Right lobe of liver (tissue), 6 donors: ENCODE measurements at regions not wholly inside any gene's neighbourhood (a gene's known extent, or its start where the extent isn't known, plus 50 kb on each side); places are given as distances from the start of the nearest gene placed in this dataset.
A peak's percentile ranks its signal among the peaks of the same experiment; 100 is the strongest.
"Not testable (repeated sequence)": the region's sequence is repeated elsewhere in the genome, so short reads cannot be mapped to it uniquely, and the experiment has no call there.

ENCODE experiments used
- ATAC-seq, 4 donors: fragments of 200-7000 bp; cut with Tn5 transposase; one replicate each; pipeline ENCODE4 v1.9.1; 2020; ENCODE audit warnings: mild to moderate bottlenecking in 4 of 4, moderate library complexity in 4 of 4
- DNase-seq, 3 donors: peaks; one replicate each; pipeline ENCODE4 v3.0.0-alpha.2; 2020
- H3K27ac ChIP-seq, 3 donors: fragments of 200-600 bp; one replicate each; pipeline ENCODE4 v1.8.0; 2022
- H3K27me3 ChIP-seq, 2 donors: fragments of 200-600 bp; one replicate each; pipeline ENCODE4 v1.8.0; 2022
- H3K36me3 ChIP-seq, 4 donors: fragments of 200-600 bp; sonication (generic) in 1 of 4; one replicate each; pipeline versions ENCODE4 v1.5.1 to v1.8.0; 2017 to 2022; ENCODE audit warnings: control low read depth in 1 of 4
- H3K4me1 ChIP-seq, 4 donors: fragments of 200-600 bp; sonication (generic) in 1 of 4; one replicate each; pipeline versions ENCODE4 v1.5.1 to v1.8.0; 2017 to 2022; ENCODE audit warnings: control low read depth in 1 of 4
- H3K4me3 ChIP-seq, 3 donors: fragments of 200-600 bp; one replicate each; pipeline ENCODE4 v1.8.0; 2022
- H3K9me3 ChIP-seq, 4 donors: fragments of 200-600 bp; sonication (generic) in 1 of 4; one replicate each; pipeline versions ENCODE4 v1.5.1 to v1.8.0; 2017 to 2022; ENCODE audit warnings: control low read depth in 1 of 4
- POLR2A ChIP-seq: fragments of 450-650 bp; IDR thresholded peaks from one replicate; pipeline ENCODE4 v1.6.1; 2017; ENCODE audit warnings: antibody characterized with exemption, mild to moderate bottlenecking
- WGBS: methylation state at CpG from one replicate; pipeline ENCODE4 v1.1.6; 2018; ENCODE audit warnings: low coverage, low lambda C conversion rate; ENCODE audit not compliant: insufficient coverage; ENCODE audit errors: missing lambda C conversion rate; 5-methylcytosine and 5-hydroxymethylcytosine counted together
- intact Hi-C, 2 donors: fragments of 100-400 bp; cut with DNase I; formaldehyde crosslinking; loops; one replicate each; pipeline versions ENCODE4 v1.11.2 to v1.14.1; 2022
- TF ChIP-seq, protein P1 (sequence below), 4 donors: fragments of 200-600 bp in 3 of 4; fragments of 450-650 bp in 1 of 4; IDR thresholded peaks; one replicate each; pipeline versions ENCODE4 v1.5.1 to v1.8.0; 2016 to 2022; ENCODE audit warnings: antibody characterized with exemption in 4 of 4, mild to moderate bottlenecking in 2 of 4
- donor health status: DM: no; HTN: yes; CAD: no.
- donor health status: DM: no; HTN: no; CAD: no.
- donor health status: DM: no; HTN: no; CAD: no.
- donor health status: DM: no; HTN: yes; CAD: no.
- donor health status: DM: no; HTN: yes; CAD: no.

DNA sequence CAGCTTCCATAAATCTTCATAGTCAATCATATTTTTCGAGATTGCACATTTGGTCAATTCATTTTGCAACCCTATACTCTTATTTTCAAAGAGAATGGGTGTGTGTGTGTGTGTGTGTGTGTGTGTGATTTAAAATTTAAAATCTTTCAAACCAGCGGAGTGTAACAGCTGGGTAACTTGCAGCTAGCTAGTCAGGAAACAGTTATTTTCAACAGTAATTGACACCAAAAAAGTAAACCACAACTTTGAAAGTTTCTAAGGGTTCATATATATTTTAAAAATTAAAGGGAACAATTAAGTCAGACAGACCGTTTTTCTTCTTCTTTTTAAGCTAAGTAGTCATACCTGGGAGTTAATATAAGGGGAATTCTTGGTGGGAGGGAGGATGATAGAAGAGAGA lies 57.0 kb downstream of the PRR18 start:
- DNase-seq, result no peak
- Histone ChIP-seq H3K4me1 (peaks cover 0 to 10% (median 0%) of the 10 kb centered on the region in 4 donors), H3K4me3 (no peak overlapping the region), H3K9me3 (no peaks in the 10 kb centered on the region), H3K27ac (no peak overlapping the region), H3K27me3 (peaks cover 0 to 16% of the 10 kb centered on the region in 2 donors), H3K36me3 (no peaks in the 10 kb centered on the region)
- ATAC-seq, result no peak
- intact Hi-C loops, result no loop called here
- WGBS, result 50% methylated on average over 3 of the region's 3 CpGs
- TF ChIP-seq POLR2A, result no peak
- TF ChIP-seq, protein P1, sequence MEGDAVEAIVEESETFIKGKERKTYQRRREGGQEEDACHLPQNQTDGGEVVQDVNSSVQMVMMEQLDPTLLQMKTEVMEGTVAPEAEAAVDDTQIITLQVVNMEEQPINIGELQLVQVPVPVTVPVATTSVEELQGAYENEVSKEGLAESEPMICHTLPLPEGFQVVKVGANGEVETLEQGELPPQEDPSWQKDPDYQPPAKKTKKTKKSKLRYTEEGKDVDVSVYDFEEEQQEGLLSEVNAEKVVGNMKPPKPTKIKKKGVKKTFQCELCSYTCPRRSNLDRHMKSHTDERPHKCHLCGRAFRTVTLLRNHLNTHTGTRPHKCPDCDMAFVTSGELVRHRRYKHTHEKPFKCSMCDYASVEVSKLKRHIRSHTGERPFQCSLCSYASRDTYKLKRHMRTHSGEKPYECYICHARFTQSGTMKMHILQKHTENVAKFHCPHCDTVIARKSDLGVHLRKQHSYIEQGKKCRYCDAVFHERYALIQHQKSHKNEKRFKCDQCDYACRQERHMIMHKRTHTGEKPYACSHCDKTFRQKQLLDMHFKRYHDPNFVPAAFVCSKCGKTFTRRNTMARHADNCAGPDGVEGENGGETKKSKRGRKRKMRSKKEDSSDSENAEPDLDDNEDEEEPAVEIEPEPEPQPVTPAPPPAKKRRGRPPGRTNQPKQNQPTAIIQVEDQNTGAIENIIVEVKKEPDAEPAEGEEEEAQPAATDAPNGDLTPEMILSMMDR (IDR thresholded peaks at IDR 0.05), result no peak

DNA sequence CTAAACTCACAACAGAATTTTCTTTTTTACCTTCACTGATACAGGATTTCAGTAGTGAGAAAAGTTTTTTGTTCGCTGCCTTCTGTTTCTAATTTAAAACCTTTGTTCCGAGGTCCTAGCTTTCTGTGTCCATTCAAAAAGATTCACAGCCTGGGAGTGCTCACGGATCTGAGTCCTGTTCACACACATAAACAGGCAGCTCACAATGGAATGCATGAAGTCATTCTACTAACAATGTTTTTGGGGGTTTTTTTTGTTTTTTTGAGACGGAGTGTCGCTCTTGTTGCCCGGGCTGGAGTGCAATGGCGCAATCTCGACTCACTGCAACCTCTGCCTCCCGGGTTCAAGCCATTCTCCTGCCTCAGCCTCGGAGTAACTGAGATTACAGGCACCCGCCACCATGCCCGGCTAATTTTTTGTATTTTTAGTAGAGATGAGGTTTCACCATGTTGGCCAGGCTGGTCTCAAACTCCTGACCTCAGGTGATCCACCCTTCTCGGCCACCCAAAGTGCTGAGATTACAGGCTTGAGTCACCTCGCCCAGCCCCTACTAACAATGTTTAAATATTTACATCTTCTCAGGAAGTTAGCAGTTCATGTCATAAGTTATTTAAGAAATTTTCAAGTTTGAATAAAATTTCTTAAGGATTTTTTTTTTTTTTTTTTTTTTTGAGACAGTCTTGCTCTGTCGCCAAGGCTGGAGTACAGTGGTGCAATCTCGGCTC lies 59.0 kb downstream of the PRR18 start:
- H3K27ac ChIP-seq, DNase-seq, H3K4me3 ChIP-seq, ATAC-seq, intact Hi-C loops, H3K9me3 ChIP-seq, H3K36me3 ChIP-seq: not testable (repeated sequence)
- Histone ChIP-seq H3K27me3 (peaks cover 0 to 10% of the 10 kb centered on the region in 2 donors), H3K4me1 (peaks cover 0 to 10% (median 0%) of the 10 kb centered on the region in 4 donors)
- 73% methylated on average over 14 of the region's 16 CpGs for WGBS

DNA sequence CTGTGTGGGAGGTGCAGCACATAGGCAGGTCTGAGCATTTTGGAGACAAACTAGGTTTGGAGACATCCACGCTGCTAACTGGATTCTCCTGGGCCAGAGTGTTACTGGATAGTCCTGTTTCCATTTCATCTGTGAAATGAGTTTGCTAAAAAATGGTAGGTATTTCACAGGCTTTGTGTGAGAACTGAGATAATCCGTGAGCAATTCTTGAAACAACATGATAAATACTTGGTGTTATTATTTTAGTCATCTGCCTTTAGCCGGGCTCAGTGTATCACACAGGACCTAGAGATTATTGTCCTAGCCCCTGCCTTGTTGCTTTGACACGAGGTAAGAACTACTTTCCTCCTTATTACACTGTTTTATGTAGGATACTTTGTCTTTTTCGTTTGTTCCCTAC lies 63.0 kb downstream of the PRR18 start:
- ATAC-seq (no peak), DNase-seq (no peak)
- H3K36me3 ChIP-seq, result no peaks in the 10 kb centered on the region
- no peak overlapping the region for H3K27ac ChIP-seq
- no peaks in the 10 kb centered on the region for H3K4me1 ChIP-seq
- intact Hi-C loops, result no loop called here
- WGBS, result 59% methylated on average over 5 of the region's 5 CpGs
- H3K27me3 ChIP-seq, result no peaks in the 10 kb centered on the region
- TF ChIP-seq, protein P1 (IDR thresholded peaks at IDR 0.05), result no peak
- TF ChIP-seq POLR2A, result no peak
- H3K9me3 ChIP-seq, result no peaks in the 10 kb centered on the region
- no peak overlapping the region for H3K4me3 ChIP-seq

DNA sequence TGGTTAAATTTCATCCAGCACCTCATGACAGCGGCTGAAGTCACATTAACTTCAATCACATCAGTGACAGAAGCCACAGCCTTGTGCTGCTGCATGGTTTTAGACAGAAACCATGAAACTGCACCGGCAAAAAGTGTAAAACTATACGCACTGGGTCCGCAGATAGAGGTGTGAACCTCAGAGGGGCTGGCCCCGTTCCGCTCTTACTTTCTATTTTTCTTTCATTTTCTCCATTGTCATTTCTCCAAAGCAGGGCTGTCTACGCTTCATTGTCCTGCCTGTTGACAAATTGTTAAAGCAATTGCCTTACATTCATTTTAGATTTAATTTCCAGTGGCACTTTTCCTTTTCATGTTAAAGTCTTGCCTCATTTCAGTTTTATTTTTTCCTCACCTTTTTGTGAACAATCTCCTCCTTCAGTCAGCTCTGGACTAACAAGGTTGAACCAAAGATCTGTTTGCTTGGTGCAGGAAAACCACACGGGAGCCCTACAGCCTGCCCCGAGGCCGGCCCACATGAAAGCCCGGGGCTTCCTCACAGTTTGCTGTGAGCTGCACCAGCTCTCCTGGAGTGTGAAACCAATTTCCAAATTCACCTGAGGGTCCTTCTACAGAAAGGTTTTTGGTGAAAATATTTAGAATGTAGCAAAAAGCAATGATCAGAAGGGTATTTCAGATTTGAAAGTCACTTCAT lies 63.7 kb downstream of the PRR18 start:
- H3K27me3 ChIP-seq, result no peaks in the 10 kb centered on the region

More for the DNA sequence above, 63.7 kb downstream of the PRR18 start:
- Histone ChIP-seq H3K9me3 (no peaks in the 10 kb centered on the region), H3K36me3 (no peaks in the 10 kb centered on the region), H3K4me3 (no peak overlapping the region), H3K4me1 (no peaks in the 10 kb centered on the region), H3K27ac (no peak overlapping the region)
- intact Hi-C loops, result no loop called here
- WGBS, result 42% methylated on average over 11 of the region's 11 CpGs
- no peak for DNase-seq
- TF ChIP-seq POLR2A, result no peak
- TF ChIP-seq, protein P1 (IDR thresholded peaks at IDR 0.05), result no peak
- ATAC-seq, result peak; percentile 24 to 47 (median 34)
